ENCODE measurements at regions not wholly inside any gene's neighbourhood (a gene's known extent, or its start where the extent isn't known, plus 50 kb on each side); places are given as distances from the start of the nearest gene placed in this dataset.

DNA sequence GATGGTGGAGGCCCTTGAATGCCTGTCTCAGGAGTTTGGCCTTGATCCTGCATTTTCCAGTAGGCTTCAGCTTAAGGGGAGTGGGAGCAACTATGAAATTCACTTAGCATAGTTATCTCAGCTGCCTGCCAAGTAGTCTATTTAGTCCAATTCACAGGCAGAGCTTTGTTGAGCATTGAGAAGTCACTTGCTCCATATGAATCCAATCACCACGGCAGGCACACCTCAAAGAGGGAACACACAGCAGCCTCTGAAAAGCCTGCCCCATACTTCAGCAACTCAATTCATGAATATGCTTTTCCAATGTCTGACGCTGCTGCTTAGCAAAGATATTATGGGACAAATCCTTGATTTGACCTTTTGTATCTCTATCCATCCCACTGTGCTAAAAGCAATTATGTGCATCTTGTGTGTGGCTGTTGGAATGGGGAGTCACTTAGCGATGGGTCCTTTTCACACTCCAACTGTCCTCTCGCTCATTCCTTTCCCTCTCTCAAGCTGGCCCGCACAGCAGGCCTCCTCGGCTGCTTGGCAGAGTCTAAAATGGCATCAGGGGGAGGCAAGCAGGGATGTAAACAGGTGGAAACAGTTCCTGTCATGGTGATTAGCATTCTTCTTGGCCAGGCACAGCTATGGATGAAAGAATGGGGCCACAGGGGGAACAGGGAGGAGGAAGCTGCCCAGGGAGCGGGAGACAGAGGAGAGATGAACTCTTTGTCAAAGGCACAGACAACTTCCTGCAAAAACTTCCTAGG, 56.0 kb upstream of the LRPPRC start:
- TF ChIP-seq POLR2A (IDR thresholded peaks at IDR 0.05) (no peak), EP300 (IDR thresholded peaks at IDR 0.05) (no peak)
- TF ChIP-seq, protein P1, sequence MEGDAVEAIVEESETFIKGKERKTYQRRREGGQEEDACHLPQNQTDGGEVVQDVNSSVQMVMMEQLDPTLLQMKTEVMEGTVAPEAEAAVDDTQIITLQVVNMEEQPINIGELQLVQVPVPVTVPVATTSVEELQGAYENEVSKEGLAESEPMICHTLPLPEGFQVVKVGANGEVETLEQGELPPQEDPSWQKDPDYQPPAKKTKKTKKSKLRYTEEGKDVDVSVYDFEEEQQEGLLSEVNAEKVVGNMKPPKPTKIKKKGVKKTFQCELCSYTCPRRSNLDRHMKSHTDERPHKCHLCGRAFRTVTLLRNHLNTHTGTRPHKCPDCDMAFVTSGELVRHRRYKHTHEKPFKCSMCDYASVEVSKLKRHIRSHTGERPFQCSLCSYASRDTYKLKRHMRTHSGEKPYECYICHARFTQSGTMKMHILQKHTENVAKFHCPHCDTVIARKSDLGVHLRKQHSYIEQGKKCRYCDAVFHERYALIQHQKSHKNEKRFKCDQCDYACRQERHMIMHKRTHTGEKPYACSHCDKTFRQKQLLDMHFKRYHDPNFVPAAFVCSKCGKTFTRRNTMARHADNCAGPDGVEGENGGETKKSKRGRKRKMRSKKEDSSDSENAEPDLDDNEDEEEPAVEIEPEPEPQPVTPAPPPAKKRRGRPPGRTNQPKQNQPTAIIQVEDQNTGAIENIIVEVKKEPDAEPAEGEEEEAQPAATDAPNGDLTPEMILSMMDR (IDR thresholded peaks at IDR 0.05), result no peak

DNA sequence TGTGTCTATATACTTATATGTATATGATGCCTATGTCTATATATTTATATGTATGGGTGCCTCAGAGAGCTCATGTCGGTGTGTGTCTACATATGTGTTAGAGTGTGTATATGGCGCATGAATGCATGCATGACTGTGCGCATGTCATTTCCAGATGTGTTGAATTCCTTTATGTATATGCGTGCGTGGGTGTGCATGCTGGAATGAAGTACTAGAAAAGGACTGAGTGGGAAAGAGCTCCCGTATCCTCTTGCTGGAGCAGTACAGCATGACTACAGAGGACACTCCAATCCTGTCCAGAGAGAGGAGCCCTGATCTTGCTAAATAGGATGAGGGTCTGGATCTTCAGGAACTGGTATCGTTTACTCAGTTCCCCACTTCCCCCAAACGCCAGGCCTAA, 56.8 kb upstream of the LRPPRC start:
- WGBS, 2 donors, result 67 to 70% methylated on average over 8 of the region's 8 CpGs
- Histone ChIP-seq H3K9me3 (no peaks in the 10 kb centered on the region), H3K27ac (no peak overlapping the region), H3K4me1 (no peaks in the 10 kb centered on the region), H3K27me3 (no peaks in the 10 kb centered on the region), H3K4me3 (no peak overlapping the region), H3K36me3 (no peaks in the 10 kb centered on the region)
- no peak for DNase-seq (ENCODE audit: low spot score in 2 of 2)
- TF ChIP-seq EP300 (IDR thresholded peaks at IDR 0.05), result no peak
- TF ChIP-seq POLR2A (IDR thresholded peaks at IDR 0.05), result no peak
- TF ChIP-seq, protein P1 (IDR thresholded peaks at IDR 0.05), result no peak

More for the DNA sequence above, 56.0 kb upstream of the LRPPRC start:
- Histone ChIP-seq H3K4me1 (no peaks in the 10 kb centered on the region), H3K27me3 (no peaks in the 10 kb centered on the region), H3K4me3 (no peak overlapping the region), H3K36me3 (no peaks in the 10 kb centered on the region), H3K27ac (no peak overlapping the region), H3K9me3 (no peaks in the 10 kb centered on the region)
- 56 to 59% methylated on average over 7 of the region's 7 CpGs for WGBS, 2 donors
- DNase-seq (ENCODE audit: low spot score in 2 of 2), result no peak

DNA sequence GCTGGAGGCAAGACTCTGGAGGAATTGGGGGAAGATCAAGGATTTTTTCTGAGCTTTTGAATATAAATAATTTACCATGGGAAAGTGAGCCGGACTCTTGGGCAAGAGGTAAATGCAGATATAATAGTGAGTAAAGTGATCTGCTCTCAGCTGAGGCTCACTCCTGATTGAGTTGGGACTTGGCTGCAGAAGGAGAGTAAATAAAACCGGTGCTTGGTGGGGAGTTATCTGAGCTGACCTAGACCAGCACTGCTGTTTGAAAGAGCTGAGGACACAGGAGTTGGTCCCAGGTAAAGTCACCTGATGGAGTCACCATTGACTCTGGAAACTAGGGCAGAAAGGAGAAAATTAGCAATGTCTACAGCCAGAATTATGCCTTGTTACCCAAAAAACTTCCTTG, 57.3 kb upstream of the LRPPRC start:
- Histone ChIP-seq H3K4me1 (no peaks in the 10 kb centered on the region), H3K4me3 (no peak overlapping the region), H3K36me3 (no peaks in the 10 kb centered on the region), H3K27ac (no peak overlapping the region), H3K9me3 (no peaks in the 10 kb centered on the region), H3K27me3 (no peaks in the 10 kb centered on the region)
- whole genome bisulfite sequencing, 2 donors, result 72 to 91% methylated on average over 2 of the region's 2 CpGs
- DNase-seq (ENCODE audit: low spot score in 2 of 2), result no peak
- TF ChIP-seq, protein P1 (IDR thresholded peaks at IDR 0.05), result no peak

DNA sequence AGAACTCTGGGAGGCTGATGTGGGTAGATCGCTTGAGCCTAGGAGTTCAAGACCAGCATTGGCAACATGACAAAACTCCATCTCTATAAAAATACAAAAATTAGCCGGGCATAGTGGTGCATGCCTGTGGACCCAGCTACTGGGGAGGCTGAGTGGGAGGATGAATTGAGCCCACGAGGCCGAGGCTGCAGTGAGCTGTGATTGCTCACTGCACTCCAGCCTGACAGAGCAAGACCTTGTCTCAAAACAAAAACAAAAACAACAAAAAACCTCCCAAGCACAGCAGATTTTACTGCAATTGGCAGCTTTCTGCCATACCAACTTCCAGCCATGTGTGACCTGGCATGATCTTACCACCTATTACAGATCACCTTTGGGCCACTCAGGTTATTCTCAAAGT, 57.7 kb upstream of the LRPPRC start:
- Histone ChIP-seq H3K4me1 (no peaks in the 10 kb centered on the region), H3K9me3 (no peaks in the 10 kb centered on the region), H3K36me3 (no peaks in the 10 kb centered on the region), H3K27ac (no peak overlapping the region), H3K4me3 (no peak overlapping the region), H3K27me3 (no peaks in the 10 kb centered on the region)
- TF ChIP-seq POLR2A (IDR thresholded peaks at IDR 0.05) (no peak), EP300 (IDR thresholded peaks at IDR 0.05) (no peak)
- TF ChIP-seq, protein P1 (IDR thresholded peaks at IDR 0.05), result no peak
- 41 to 46% methylated on average over 4 of the region's 4 CpGs for WGBS, 2 donors
- DNase-seq (ENCODE audit: low spot score in 2 of 2), result no peak

DNA sequence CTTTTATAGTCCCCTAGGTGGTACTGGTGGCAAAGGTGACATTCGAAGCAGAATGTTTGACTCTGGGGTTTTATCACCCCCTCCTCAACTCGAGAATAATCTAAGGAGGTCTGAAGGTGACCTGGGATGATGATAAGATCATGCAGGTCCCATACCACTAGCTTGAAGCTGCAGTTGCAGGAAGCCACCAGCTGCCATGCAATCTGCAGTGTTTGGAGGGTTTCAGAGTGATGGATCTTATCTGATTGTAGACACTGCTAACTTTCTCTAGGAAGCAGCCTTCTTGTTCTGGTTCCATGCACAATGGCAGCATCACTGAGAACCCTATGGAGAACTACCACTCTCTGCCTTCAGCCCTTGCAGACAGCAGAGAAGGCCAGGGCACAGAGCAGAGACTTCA, 59.4 kb upstream of the LRPPRC start:
- Histone ChIP-seq H3K4me1 (no peaks in the 10 kb centered on the region), H3K36me3 (no peaks in the 10 kb centered on the region), H3K27me3 (no peaks in the 10 kb centered on the region), H3K27ac (no peak overlapping the region), H3K9me3 (no peaks in the 10 kb centered on the region), H3K4me3 (no peak overlapping the region)
- 40 to 41% methylated on average over 2 of the region's 2 CpGs for WGBS, 2 donors
- no peak for TF ChIP-seq POLR2A (IDR thresholded peaks at IDR 0.05)
- TF ChIP-seq EP300 (IDR thresholded peaks at IDR 0.05), result no peak
- TF ChIP-seq, protein P1 (IDR thresholded peaks at IDR 0.05), result no peak
- DNase-seq (ENCODE audit: low spot score in 2 of 2), result no peak
